Natural killer cell (primary cell): ENCODE measurements at regions not wholly inside any gene's neighbourhood (a gene's known extent, or its start where the extent isn't known, plus 50 kb on each side); places are given as distances from the start of the nearest gene placed in this dataset.

Experiments used
- ATAC-seq, 3 donors: fragments of 150-1000 bp in 2 of 3; fragments of 200-7000 bp in 1 of 3; cut with Tn5 transposase; 1 replicate in 1 of 3; 2 replicates in 2 of 3; pipeline ENCODE4 v1.10.0; 2021; ENCODE audit warnings: mild to moderate bottlenecking in 2 of 3, moderate library complexity in 2 of 3
- DNase-seq, 2 donors: peaks; one replicate each; pipeline versions ENCODE4 v3.0.0 to v3.0.0-alpha.2; 2013 to 2021; ENCODE audit warnings: mixed read lengths in 1 of 2
- H3K27ac ChIP-seq: one replicate; pipeline ENCODE4 v1.5.1; 2013; ENCODE audit warnings: mild to moderate bottlenecking, low read length
- H3K27me3 ChIP-seq: one replicate; pipeline ENCODE4 v1.6.1; 2013; ENCODE audit warnings: low read length; ENCODE audit not compliant: control insufficient read depth, insufficient read depth
- H3K36me3 ChIP-seq: one replicate; pipeline ENCODE4 v1.6.1; 2013; ENCODE audit warnings: low read length; ENCODE audit not compliant: control insufficient read depth, insufficient read depth
- H3K4me1 ChIP-seq: one replicate; pipeline ENCODE4 v1.6.1; 2013; ENCODE audit warnings: low read length; ENCODE audit not compliant: control insufficient read depth, insufficient read depth
- H3K4me3 ChIP-seq: one replicate; pipeline ENCODE4 v1.5.1; 2013; ENCODE audit warnings: low read length
- H3K9me3 ChIP-seq: one replicate; pipeline ENCODE4 v1.6.1; 2013; ENCODE audit warnings: low read length; ENCODE audit not compliant: control insufficient read depth, insufficient read depth
- H3K27ac Mint-ChIP-seq, 2 donors: one replicate each; pipeline ENCODE4 v1.8.0; 2022; ENCODE audit warnings: mild to moderate bottlenecking in 2 of 2, mixed read lengths in 2 of 2, moderate library complexity in 1 of 2
- H3K27me3 Mint-ChIP-seq, 2 donors: one replicate each; pipeline ENCODE4 v1.8.0; 2022; ENCODE audit warnings: low read depth in 2 of 2, mixed read lengths in 2 of 2
- H3K36me3 Mint-ChIP-seq: one replicate; pipeline ENCODE4 v1.8.0; 2022; ENCODE audit warnings: mixed read lengths
- H3K4me1 Mint-ChIP-seq, 2 donors: one replicate each; pipeline ENCODE4 v1.8.0; 2022; ENCODE audit warnings: mixed read lengths in 2 of 2
- H3K4me3 Mint-ChIP-seq: one replicate; pipeline ENCODE4 v1.8.0; 2022; ENCODE audit warnings: mild to moderate bottlenecking, moderate library complexity, mixed read lengths
- H3K9me3 Mint-ChIP-seq, 2 donors: one replicate each; pipeline ENCODE4 v1.8.0; 2022; ENCODE audit warnings: mixed read lengths in 2 of 2
- WGBS: methylation state at CpG from one replicate; pipeline ENCODE4 v1.1.7; 2013; ENCODE audit warnings: missing lambda C conversion rate; ENCODE audit not compliant: insufficient coverage; 5-methylcytosine and 5-hydroxymethylcytosine counted together
- intact Hi-C: fragments of 100-400 bp; cut with micrococcal nuclease; formaldehyde crosslinking; loops from one replicate; pipeline ENCODE4 v1.14.2; 2022
- TF ChIP-seq, protein P1 (sequence below): fragments of 200-600 bp; IDR thresholded peaks from one replicate; pipeline ENCODE4 v1.8.0; 2022; ENCODE audit warnings: antibody characterized with exemption

DNA sequence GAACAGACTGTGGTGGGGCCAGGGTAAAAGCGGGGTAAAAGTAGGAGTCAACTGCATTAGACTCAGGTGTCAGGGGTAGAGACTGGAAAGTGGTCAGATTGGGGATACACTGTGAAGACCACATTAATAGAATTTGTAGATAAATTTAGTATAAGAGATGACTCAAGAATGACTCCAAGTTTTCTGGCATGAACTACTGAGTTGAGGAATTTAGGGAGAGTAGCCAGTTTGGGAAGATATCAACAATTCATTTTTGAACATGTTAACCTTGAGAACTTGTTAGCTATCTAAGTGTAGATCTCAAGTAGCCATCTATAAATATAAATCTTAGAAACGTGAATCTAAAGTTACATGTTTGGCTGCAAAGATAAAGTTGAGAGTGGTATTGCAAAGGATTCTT lies 206.9 kb upstream of the HCCS start:
- no peak for DNase-seq
- H3K9me3 Mint-ChIP-seq, result peaks cover 11 to 17% of the 10 kb centered on the region in 2 donors
- no peaks in the 10 kb centered on the region for H3K36me3 Mint-ChIP-seq
- H3K36me3 ChIP-seq, result no peaks in the 10 kb centered on the region
- H3K27me3 ChIP-seq, result no peaks in the 10 kb centered on the region
- whole genome bisulfite sequencing, result 100% methylated on average over 1 of the region's 2 CpGs
- H3K4me3 ChIP-seq, result no peak overlapping the region
- TF ChIP-seq, protein P1, sequence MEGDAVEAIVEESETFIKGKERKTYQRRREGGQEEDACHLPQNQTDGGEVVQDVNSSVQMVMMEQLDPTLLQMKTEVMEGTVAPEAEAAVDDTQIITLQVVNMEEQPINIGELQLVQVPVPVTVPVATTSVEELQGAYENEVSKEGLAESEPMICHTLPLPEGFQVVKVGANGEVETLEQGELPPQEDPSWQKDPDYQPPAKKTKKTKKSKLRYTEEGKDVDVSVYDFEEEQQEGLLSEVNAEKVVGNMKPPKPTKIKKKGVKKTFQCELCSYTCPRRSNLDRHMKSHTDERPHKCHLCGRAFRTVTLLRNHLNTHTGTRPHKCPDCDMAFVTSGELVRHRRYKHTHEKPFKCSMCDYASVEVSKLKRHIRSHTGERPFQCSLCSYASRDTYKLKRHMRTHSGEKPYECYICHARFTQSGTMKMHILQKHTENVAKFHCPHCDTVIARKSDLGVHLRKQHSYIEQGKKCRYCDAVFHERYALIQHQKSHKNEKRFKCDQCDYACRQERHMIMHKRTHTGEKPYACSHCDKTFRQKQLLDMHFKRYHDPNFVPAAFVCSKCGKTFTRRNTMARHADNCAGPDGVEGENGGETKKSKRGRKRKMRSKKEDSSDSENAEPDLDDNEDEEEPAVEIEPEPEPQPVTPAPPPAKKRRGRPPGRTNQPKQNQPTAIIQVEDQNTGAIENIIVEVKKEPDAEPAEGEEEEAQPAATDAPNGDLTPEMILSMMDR, result no peak
- H3K27me3 Mint-ChIP-seq, result no peaks in the 10 kb centered on the region
- no peak for ATAC-seq
- H3K27ac Mint-ChIP-seq, result no peak overlapping the region
- no peaks in the 10 kb centered on the region for H3K4me1 ChIP-seq
- no peak overlapping the region for H3K4me3 Mint-ChIP-seq
- intact Hi-C loops, result no loop called here
- H3K4me1 Mint-ChIP-seq, result no peaks in the 10 kb centered on the region
- no peaks in the 10 kb centered on the region for H3K9me3 ChIP-seq
- no peak overlapping the region for H3K27ac ChIP-seq

DNA sequence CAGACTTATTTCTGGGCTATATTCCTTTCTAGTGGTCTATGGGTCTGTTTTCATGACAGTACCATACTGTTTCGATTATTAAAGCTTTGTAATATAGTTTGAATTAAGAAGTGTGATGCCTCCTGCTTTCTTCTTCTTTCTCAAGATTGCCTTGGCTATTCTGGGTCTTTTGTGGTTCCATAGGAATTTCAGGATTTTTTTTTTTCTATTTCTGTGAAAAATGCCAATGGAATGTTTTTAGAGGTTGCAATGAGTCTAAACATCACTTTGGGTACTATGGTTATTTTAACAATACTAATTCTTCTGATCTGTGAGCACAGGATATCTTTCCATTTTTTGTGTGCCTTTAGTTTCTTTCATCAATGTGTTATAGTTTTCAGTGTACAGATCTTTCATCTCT lies 204.3 kb upstream of the HCCS start:
- no peaks in the 10 kb centered on the region for H3K9me3 ChIP-seq
- DNase-seq (no peak), ATAC-seq (no peak)
- intact Hi-C loops, result no loop called here
- peaks cover 7% of the 10 kb centered on the region for H3K36me3 Mint-ChIP-seq
- H3K4me1 Mint-ChIP-seq, result no peaks in the 10 kb centered on the region
- TF ChIP-seq, protein P1, result no peak
- peaks cover 13 to 17% of the 10 kb centered on the region in 2 donors for H3K9me3 Mint-ChIP-seq
- no peaks in the 10 kb centered on the region for H3K27me3 Mint-ChIP-seq
- H3K4me3 Mint-ChIP-seq, result no peak overlapping the region
- WGBS, result no CpG with 5 or more reads among the region's 1 CpG
- no peak overlapping the region for H3K27ac Mint-ChIP-seq
- H3K4me1 ChIP-seq, result no peaks in the 10 kb centered on the region
- no peaks in the 10 kb centered on the region for H3K36me3 ChIP-seq
- no peaks in the 10 kb centered on the region for H3K27me3 ChIP-seq
- H3K4me3 ChIP-seq, result no peak overlapping the region
- no peak overlapping the region for H3K27ac ChIP-seq

DNA sequence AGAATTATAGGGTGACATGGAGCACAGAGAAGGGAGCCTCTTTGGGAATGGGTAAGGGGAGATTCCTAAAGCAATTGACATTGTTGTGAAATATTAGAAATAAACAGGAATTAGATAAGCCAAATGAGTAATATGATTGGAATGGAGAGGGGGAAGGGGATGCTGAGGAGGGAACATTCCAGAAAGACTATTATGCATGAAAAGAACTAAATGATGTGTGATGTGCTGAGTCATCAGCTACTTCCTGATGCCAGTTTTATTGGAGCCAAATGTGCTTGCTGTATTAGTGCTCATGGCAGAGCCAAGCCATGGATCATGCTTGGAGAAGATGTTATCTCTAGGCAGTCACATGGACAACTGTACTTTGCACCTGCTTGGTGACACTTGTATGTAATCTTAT lies 189.0 kb upstream of the HCCS start:
- H3K27me3 ChIP-seq, result no peaks in the 10 kb centered on the region
- Mint-ChIP-seq H3K27ac (no peak overlapping the region), H3K36me3 (no peaks in the 10 kb centered on the region), H3K27me3 (no peaks in the 10 kb centered on the region), H3K9me3 (peaks cover 8 to 14% of the 10 kb centered on the region in 2 donors), H3K4me3 (no peak overlapping the region), H3K4me1 (no peaks in the 10 kb centered on the region)
- H3K9me3 ChIP-seq, result peaks cover 4% of the 10 kb centered on the region
- no peak overlapping the region for H3K4me3 ChIP-seq
- H3K36me3 ChIP-seq, result no peaks in the 10 kb centered on the region
- no peak overlapping the region for H3K27ac ChIP-seq
- ATAC-seq (no peak), DNase-seq (no peak)
- no peaks in the 10 kb centered on the region for H3K4me1 ChIP-seq
- TF ChIP-seq, protein P1, result no peak
- intact Hi-C loops, result no loop called here

DNA sequence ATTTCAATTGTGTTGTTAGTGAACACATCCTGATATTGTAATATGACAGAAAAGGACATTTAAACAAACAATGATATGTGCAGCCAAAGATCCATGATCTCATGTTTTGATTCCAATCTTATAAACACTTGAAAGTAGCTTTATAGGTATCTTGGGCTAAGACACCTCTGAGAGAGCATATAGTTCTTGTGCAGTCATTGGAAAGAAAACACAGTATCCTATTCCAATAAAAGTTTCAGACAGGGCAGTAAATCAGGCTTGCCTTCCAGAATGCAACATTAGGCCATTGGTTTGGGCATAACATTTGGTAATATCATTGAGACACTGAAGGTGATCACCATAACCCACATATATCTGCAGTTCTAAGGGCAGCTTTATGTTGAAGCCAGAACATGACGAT lies 188.3 kb upstream of the HCCS start:
- no CpG with 5 or more reads among the region's 1 CpG for WGBS
- DNase-seq, result no peak
- TF ChIP-seq, protein P1, result no peak
- H3K36me3 ChIP-seq, result no peaks in the 10 kb centered on the region
- H3K27me3 Mint-ChIP-seq, result no peaks in the 10 kb centered on the region
- intact Hi-C loops, result no loop called here
- no peaks in the 10 kb centered on the region for H3K27me3 ChIP-seq
- no peaks in the 10 kb centered on the region for H3K9me3 ChIP-seq
- H3K36me3 Mint-ChIP-seq, result no peaks in the 10 kb centered on the region
- H3K4me1 ChIP-seq, result no peaks in the 10 kb centered on the region
- no peak for ATAC-seq
- H3K4me1 Mint-ChIP-seq, result no peaks in the 10 kb centered on the region
- no peak overlapping the region for H3K27ac Mint-ChIP-seq
- no peak overlapping the region for H3K27ac ChIP-seq
- peaks cover 8 to 14% of the 10 kb centered on the region in 2 donors for H3K9me3 Mint-ChIP-seq
- H3K4me3 ChIP-seq, result no peak overlapping the region
- H3K4me3 Mint-ChIP-seq, result no peak overlapping the region
